Transverse colon (tissue), 3 donors: ENCODE measurements at regions not wholly inside any gene's neighbourhood (a gene's known extent, or its start where the extent isn't known, plus 50 kb on each side); places are given as distances from the start of the nearest gene placed in this dataset.

Experiments used
- CTCF ChIP-seq, 5 experiments: fragments of 200-600 bp in 3 of 5; fragments of 450-650 bp in 2 of 5; sonication (generic) in 3 of 5; IDR thresholded peaks; 1 replicate in 2 of 5; 2 replicates in 3 of 5; pipeline ENCODE4 v1.5.1; 2016 to 2017; ENCODE audit warnings: antibody characterized with exemption in 5 of 5, inconsistent platforms in 3 of 5, mild to moderate bottlenecking in 2 of 5, moderate library complexity in 1 of 5
- EP300 ChIP-seq: sonication (generic); formaldehyde crosslinking; IDR thresholded peaks from one replicate; pipeline ENCODE4 v1.6.1; 2017; ENCODE audit warnings: antibody characterized with exemption, low read depth
- POLR2A ChIP-seq: fragments of 450-650 bp; IDR thresholded peaks from one replicate; pipeline ENCODE4 v1.6.1; 2016; ENCODE audit warnings: antibody characterized with exemption, mild to moderate bottlenecking, moderate library complexity

- TF ChIP-seq EP300 (no peak), POLR2A (no peak), CTCF (IDR thresholded peaks at IDR 0.05) (no peak)
Observed at GRCh38 chr12:13769966-13770365, 211.4 kb downstream of the GRIN2B start.
